ENCODE measurements at regions not wholly inside any gene's neighbourhood (a gene's known extent, or its start where the extent isn't known, plus 50 kb on each side); places are given as distances from the start of the nearest gene placed in this dataset.

DNA sequence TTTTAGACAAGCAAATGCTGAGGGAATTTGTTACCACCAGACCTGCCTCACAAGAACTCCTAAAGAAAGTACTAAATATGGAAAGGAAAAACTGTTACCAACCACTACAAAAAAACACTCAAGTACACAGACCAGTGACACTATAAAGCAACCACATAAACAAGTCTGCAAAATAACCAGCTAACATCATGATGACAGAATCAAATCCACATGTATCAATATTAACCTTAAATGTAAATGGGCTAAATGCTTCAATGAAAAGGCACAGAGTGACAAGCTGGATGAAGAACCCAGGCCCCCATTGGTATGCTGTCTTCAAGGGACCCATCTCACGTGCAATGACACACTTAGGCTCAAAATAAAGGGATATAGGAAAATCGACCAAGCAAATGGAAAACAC is 529.9 kb upstream of the CAMK1G start:
- DNase-seq = no peak

DNA sequence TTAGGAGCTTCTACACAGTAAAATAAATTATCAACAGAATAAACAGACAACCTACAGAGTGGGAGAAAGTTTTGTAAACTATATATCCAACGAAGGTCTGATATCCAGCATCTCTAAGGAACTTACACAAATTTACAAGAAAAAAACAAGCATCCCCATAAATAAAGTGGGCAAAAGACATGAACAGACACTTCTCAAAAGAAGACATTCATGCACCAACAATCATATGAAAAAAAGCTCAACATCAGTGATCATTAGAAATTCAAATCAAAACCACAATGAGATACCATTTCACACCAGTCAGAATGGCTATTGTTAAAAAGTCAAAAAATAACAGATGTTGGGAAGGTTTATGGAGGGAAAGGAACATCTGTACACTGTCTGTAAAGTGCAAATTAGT is 526.4 kb upstream of the CAMK1G start:
- DNase-seq = no peak

GRCh38 chr1:209057901-209058300 is 525.6 kb upstream of the CAMK1G start:
- DNase-seq = no peak

- DNase-seq = no peak
These were observed 524.1 kb upstream of the CAMK1G start for GRCh38 chr1:209059376-209059775.

GRCh38 chr1:209059981-209060380 is 523.5 kb upstream of the CAMK1G start:
- no peak for DNase-seq

DNA sequence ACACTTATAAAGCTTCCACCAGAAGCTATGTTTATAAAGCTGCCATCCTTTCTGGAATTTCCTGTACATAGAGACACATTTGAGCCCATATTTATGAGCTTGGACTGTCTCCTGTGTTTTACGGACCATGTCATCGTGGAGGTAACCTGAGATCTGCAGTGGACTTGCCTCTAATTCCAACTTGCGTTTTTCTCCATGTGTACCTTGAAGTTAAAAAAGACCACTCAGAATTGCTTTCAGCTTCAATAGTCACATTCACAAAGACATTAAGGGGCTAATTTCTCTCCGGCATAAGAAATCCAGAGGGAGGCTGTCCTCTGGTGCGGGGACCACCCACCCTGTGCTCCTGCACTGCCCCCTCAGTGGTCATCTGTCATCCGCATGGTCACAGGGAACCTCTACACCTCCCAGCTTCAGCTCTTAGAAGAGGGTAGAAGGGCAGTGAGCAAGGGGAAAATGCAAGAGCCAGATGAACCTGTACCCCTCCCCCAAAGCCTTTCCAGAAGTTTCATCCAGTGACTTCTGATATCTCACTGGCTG is 521.4 kb upstream of the CAMK1G start:
- DNase-seq = no peak

DNA sequence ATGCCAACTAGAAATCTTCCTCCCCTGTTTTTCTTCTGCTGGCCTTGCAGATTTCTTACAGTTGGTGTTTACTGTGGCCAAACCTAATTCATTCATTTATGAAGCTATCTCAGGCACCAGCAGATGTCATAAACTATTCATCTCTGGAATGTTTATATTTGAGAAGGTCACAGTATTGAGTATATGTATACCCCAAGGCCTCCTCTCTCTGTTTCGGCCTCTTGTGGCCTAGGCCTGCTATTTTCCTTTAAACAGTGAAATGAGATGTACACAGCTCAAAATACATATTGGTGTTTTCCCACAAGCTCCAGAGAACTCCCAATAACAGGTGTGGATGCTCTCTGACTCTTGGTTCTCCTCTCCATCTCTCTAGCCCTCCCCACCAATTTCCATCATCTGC is 520.7 kb upstream of the CAMK1G start:
- DNase-seq = no peak

DNA sequence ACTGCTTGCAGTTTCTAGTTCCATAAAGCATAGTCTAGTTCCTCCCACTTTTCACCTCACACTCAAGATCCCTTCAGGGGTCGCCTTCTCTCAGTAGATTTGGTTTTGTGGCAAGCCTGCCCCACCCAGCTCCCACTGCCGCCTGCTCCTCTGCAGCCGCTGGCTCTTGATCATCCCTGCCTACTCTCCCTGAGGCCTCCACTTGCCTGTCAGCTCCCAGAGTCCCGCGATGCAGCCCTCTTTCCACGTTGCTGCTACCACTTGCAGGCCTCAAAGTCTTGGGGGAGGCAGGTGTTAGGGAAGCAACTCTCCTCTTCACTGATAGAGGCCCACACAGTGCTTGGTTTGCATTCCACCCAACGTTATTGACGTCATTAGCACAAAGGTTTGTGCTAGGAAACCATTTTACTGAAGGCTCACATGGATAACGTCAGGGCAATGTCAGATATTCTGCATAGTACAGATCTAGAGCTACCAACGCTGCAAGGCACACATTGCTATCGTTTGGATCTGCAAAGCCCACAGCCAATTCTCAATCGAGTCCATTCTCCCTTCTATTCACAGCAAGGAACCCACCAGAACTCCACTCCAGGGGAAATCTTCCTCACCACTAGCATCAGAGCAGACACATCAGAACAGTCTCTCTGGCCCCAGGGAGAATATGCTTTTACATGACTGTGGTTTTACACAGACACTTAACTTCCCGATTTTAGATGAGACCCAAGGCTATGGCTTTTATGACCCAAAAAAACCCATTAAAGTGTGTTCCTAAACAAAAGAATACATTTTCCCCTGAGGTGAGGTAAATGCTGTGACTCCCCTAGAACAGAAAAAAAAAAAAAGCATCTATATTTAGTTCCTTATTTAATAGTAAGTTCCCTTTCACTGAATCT is 519.5 kb upstream of the CAMK1G start:
- DNase-seq = no peak

GRCh38 chr1:209064850-209065706 is 518.4 kb upstream of the CAMK1G start:
- DNase-seq = no peak

GRCh38 chr1:209072481-209072880 is 511.0 kb upstream of the CAMK1G start:
- no peak for DNase-seq

- no peak for DNase-seq
These were observed 509.6 kb upstream of the CAMK1G start for GRCh38 chr1:209073879-209074278.

DNA sequence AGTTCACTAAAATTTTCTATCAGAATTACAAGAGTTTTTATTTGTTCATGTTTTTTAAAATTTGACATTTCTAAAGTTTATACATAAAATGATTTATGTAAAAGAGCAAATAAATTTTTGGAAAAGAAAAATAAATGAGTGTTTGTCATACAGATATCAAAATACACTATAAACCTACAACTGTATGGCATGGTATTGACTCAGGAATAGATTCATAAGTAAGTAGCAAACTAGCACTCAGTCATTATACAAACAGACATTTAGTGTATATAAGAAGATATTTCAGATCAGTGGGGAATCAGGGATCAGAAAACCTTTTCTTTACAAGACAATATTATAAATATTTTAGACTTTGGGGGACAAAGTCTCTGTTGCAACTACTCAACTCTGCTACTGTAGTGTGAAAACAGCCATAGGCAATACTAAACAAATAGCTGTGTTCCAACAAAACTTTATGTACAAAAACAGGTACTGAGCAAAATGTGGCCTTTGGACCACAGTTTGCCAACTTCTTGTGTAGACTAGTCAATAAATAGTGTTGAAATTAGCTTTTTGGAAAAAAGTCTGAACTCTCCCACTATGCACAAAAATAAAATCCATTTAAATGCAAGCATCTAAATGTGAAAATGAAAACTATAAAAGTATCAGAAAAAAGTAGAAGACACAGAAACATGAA is 508.8 kb upstream of the CAMK1G start:
- DNase-seq = no peak

GRCh38 chr1:209076688-209077087 is 506.8 kb upstream of the CAMK1G start:
- no peak for DNase-seq

GRCh38 chr1:209080170-209080781 is 503.2 kb upstream of the CAMK1G start:
- no peak for DNase-seq

DNA sequence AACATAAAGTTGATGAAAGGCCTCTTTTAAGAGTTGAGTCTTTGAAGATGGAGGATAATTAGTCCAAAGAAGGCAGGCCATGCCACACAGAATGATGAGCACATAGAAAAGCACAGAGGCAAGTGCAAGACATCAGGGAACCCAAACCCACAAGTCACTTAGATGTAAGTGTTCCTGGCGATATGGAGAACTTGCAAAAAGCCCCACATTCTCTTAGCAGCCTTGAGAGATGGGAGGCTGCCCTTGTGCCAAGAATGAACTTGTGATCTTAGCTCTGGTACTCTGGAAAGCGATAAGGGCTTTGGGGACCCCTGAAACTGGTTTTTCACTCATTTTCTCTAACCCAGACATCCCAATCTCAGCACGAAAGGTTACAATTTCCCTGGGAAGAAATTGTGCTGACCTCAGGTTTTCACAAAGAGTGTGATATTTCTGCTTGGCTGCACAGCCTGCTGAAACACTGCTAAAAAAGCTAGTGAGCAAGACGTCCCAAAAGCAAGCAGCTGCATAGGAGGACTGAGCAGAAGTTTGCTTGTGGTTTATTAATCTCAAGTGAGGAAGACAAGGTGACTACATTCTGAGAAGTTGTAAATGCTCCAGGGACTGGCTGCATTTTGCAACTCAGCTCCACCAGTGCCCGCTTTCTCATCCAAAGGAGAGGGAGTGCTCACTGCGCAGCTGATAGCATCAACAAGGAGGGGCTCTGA is 496.9 kb upstream of the CAMK1G start:
- no peak for DNase-seq

GRCh38 chr1:209094384-209094783 is 489.1 kb upstream of the CAMK1G start:
- DNase-seq = no peak

- DNase-seq = no peak
These were observed 487.6 kb upstream of the CAMK1G start for GRCh38 chr1:209095627-209096595.

- no peak for DNase-seq
These were observed 483.1 kb upstream of the CAMK1G start for GRCh38 chr1:209100460-209100859.

DNA sequence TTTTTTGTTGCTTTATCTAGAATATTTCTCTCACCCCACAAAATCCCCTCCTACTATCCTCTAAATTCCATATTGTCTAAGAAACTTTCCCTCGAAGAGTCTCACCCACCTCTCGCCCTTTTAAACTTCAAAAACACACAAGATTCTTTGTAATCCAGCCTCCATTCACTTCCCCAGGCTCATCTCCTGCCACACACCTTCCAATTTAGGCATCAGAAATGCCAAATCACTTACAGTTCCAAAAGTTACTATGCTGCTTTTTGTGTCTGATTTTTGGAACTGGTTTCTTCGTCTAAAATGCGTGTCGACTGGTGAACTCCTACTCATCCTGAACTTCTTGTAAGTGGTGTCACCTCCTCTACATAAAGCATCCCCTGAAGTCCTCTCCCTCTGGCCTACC is 482.4 kb upstream of the CAMK1G start:
- no peak for DNase-seq

All from amygdala (tissue), 56 donors.